Vagina (tissue), 2 donors: ENCODE measurements at regions not wholly inside any gene's neighbourhood (a gene's known extent, or its start where the extent isn't known, plus 50 kb on each side); places are given as distances from the start of the nearest gene placed in this dataset.

Source experiments
- DNase-seq, 2 donors: peaks; one replicate each; pipeline ENCODE4 v3.0.0-alpha.2; 2017; ENCODE audit errors: extremely low spot score in 2 of 2
- H3K27ac ChIP-seq: fragments of 200-600 bp; sonication (generic); one replicate; pipeline ENCODE4 v1.5.1; 2019
- H3K27me3 ChIP-seq: fragments of 200-600 bp; sonication (generic); one replicate; pipeline ENCODE4 v1.5.1; 2019
- H3K36me3 ChIP-seq, 2 donors: fragments of 200-600 bp; sonication (generic); one replicate each; pipeline ENCODE4 v1.5.1; 2017 to 2019
- H3K4me1 ChIP-seq: fragments of 200-600 bp; sonication (generic); one replicate; pipeline ENCODE4 v1.5.1; 2019
- H3K4me3 ChIP-seq, 2 donors: fragments of 200-600 bp; sonication (generic); 1 replicate in 1 of 2; 2 replicates in 1 of 2; pipeline ENCODE4 v1.5.1; 2016 to 2019
- H3K9me3 ChIP-seq: fragments of 200-600 bp; sonication (generic); one replicate; pipeline ENCODE4 v1.5.1; 2019
- POLR2A ChIP-seq, 2 donors: fragments of 450-650 bp; IDR thresholded peaks; one replicate each; pipeline ENCODE4 v1.6.1; 2017; ENCODE audit warnings: antibody characterized with exemption in 2 of 2, mild to moderate bottlenecking in 2 of 2, moderate library complexity in 2 of 2
- POLR2AphosphoS5 ChIP-seq, 2 donors: sonication (generic); formaldehyde crosslinking; IDR thresholded peaks; one replicate each; pipeline ENCODE4 v1.9.0; 2017; ENCODE audit warnings: antibody characterized with exemption in 2 of 2, mild to moderate bottlenecking in 2 of 2, low read depth in 1 of 2; ENCODE audit not compliant: insufficient read depth in 1 of 2
- intact Hi-C: fragments of 100-400 bp; cut with DNase I; formaldehyde crosslinking; loops from one replicate; pipeline ENCODE4 v1.15.1; 2023
- TF ChIP-seq, protein P1 (sequence below), 3 experiments: fragments of 450-650 bp in 2 of 3; fragments of 200-600 bp in 1 of 3; sonication (generic) in 1 of 3; IDR thresholded peaks; one replicate each; pipeline ENCODE4 v1.5.1; 2017 to 2019; ENCODE audit warnings: antibody characterized with exemption in 3 of 3, mild to moderate bottlenecking in 2 of 3, moderate library complexity in 2 of 3

DNA sequence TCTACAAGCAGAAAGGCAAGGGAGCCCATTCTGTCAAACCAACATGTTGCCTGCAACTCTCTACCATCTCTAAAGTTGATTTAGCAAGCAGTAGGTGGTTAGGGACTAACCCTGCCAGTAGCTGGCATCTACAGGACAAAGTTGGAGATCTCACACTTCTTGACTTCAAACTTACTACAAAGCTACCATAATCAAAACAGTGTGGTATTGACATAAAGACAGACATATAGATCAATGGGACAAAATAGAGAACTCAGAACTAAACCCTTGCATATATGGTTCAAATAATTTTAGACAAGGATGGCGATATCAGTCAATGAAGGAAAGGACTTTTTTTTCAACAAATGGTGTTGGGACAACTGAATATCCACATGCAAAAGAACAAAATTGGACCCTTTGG, 84.9 kb downstream of the MAP3K8 start:
- no peaks in the 10 kb centered on the region for H3K27me3 ChIP-seq
- H3K27ac ChIP-seq, result no peak overlapping the region
- H3K4me1 ChIP-seq, result no peaks in the 10 kb centered on the region
- H3K4me3 ChIP-seq, result no peak overlapping the region
- no peaks in the 10 kb centered on the region for H3K9me3 ChIP-seq
- TF ChIP-seq POLR2AphosphoS5 (IDR thresholded peaks at IDR 0.05; ENCODE audit: insufficient read depth in 1 of 2, low read depth in 1 of 2) (no peak), POLR2A (IDR thresholded peaks at IDR 0.05) (no peak)
- TF ChIP-seq, protein P1, sequence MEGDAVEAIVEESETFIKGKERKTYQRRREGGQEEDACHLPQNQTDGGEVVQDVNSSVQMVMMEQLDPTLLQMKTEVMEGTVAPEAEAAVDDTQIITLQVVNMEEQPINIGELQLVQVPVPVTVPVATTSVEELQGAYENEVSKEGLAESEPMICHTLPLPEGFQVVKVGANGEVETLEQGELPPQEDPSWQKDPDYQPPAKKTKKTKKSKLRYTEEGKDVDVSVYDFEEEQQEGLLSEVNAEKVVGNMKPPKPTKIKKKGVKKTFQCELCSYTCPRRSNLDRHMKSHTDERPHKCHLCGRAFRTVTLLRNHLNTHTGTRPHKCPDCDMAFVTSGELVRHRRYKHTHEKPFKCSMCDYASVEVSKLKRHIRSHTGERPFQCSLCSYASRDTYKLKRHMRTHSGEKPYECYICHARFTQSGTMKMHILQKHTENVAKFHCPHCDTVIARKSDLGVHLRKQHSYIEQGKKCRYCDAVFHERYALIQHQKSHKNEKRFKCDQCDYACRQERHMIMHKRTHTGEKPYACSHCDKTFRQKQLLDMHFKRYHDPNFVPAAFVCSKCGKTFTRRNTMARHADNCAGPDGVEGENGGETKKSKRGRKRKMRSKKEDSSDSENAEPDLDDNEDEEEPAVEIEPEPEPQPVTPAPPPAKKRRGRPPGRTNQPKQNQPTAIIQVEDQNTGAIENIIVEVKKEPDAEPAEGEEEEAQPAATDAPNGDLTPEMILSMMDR (IDR thresholded peaks at IDR 0.05), result no peak
- H3K36me3 ChIP-seq, result no peaks in the 10 kb centered on the region
- intact Hi-C loops, result no loop called here
- DNase-seq, result no peak
